IPS DF 6.9 (cell line): ENCODE measurements at regions not wholly inside any gene's neighbourhood (a gene's known extent, or its start where the extent isn't known, plus 50 kb on each side); places are given as distances from the start of the nearest gene placed in this dataset.

ENCODE experiments used
- DNase-seq: peaks from one replicate; pipeline ENCODE4 v3.0.0-alpha.2; 2013; ENCODE audit warnings: low read depth, low spot score
- H3K27ac ChIP-seq: one replicate; pipeline ENCODE4 v1.5.1; 2013; ENCODE audit warnings: low read length, control low read depth
- H3K27me3 ChIP-seq: 2 replicates; pipeline ENCODE4 v1.6.1; 2013; ENCODE audit warnings: mild to moderate bottlenecking, low read length; ENCODE audit not compliant: control insufficient read depth, insufficient read depth
- H3K36me3 ChIP-seq: 2 replicates; pipeline ENCODE4 v1.6.1; 2013; ENCODE audit warnings: low read length; ENCODE audit not compliant: control insufficient read depth, insufficient read depth
- H3K4me1 ChIP-seq: 2 replicates; pipeline ENCODE4 v1.6.1; 2013; ENCODE audit warnings: low read length; ENCODE audit not compliant: control insufficient read depth, insufficient read depth
- H3K4me3 ChIP-seq: 2 replicates; pipeline ENCODE4 v1.5.1; 2013; ENCODE audit warnings: mild to moderate bottlenecking, low read length
- H3K9me3 ChIP-seq: 2 replicates; pipeline ENCODE4 v1.6.1; 2013; ENCODE audit warnings: low read length, inconsistent platforms; ENCODE audit not compliant: control insufficient read depth, insufficient read depth
- WGBS: extraction: QIAGEN DNeasy Blood & Tissue Kit; methylation state at CpG from one replicate; pipeline ENCODE4 v1.1.7; 2013; ENCODE audit warnings: mixed read lengths, missing lambda C conversion rate; ENCODE audit not compliant: insufficient read length, insufficient coverage; 5-methylcytosine and 5-hydroxymethylcytosine counted together

GRCh38 chr1:185514311-185514710, 197.3 kb upstream of the IVNS1ABP start:
- Histone ChIP-seq H3K36me3 (no peaks in the 10 kb centered on the region), H3K27me3 (no peaks in the 10 kb centered on the region), H3K27ac (no peak overlapping the region), H3K9me3 (no peaks in the 10 kb centered on the region), H3K4me3 (no peak overlapping the region), H3K4me1 (no peaks in the 10 kb centered on the region)
- DNase-seq: no peak

- no peaks in the 10 kb centered on the region for H3K27me3 ChIP-seq
- H3K4me1 ChIP-seq: no peaks in the 10 kb centered on the region
- H3K9me3 ChIP-seq: no peaks in the 10 kb centered on the region
- H3K4me3 ChIP-seq: no peak overlapping the region
- H3K27ac ChIP-seq: no peak overlapping the region
- WGBS: no CpG with 5 or more reads among the region's 4 CpGs
- no peak for DNase-seq
- no peaks in the 10 kb centered on the region for H3K36me3 ChIP-seq
Observed at GRCh38 chr1:185512442-185512841, 195.4 kb upstream of the IVNS1ABP start.

- Histone ChIP-seq H3K9me3 (no peaks in the 10 kb centered on the region), H3K4me1 (no peaks in the 10 kb centered on the region), H3K27ac (no peak overlapping the region), H3K4me3 (no peak overlapping the region), H3K36me3 (no peaks in the 10 kb centered on the region), H3K27me3 (no peaks in the 10 kb centered on the region)
- WGBS: no CpG with 5 or more reads among the region's 2 CpGs
- DNase-seq: no peak
Observed at GRCh38 chr1:185501099-185501498, 184.1 kb upstream of the IVNS1ABP start.

- no peaks in the 10 kb centered on the region for H3K36me3 ChIP-seq
- no peak overlapping the region for H3K27ac ChIP-seq
- H3K4me3 ChIP-seq: no peak overlapping the region
- no peak for DNase-seq
- H3K9me3 ChIP-seq: no peaks in the 10 kb centered on the region
- H3K4me1 ChIP-seq: no peaks in the 10 kb centered on the region
- no peaks in the 10 kb centered on the region for H3K27me3 ChIP-seq
- WGBS: no CpG with 5 or more reads among the region's 4 CpGs
Observed at GRCh38 chr1:185500001-185500626, 183.1 kb upstream of the IVNS1ABP start.

GRCh38 chr1:185498207-185498606, 181.2 kb upstream of the IVNS1ABP start:
- no peaks in the 10 kb centered on the region for H3K4me1 ChIP-seq
- DNase-seq: no peak
- H3K9me3 ChIP-seq: no peaks in the 10 kb centered on the region
- H3K27ac ChIP-seq: no peak overlapping the region
- H3K27me3 ChIP-seq: no peaks in the 10 kb centered on the region
- no peak overlapping the region for H3K4me3 ChIP-seq
- no CpG with 5 or more reads among the region's 2 CpGs for WGBS
- no peaks in the 10 kb centered on the region for H3K36me3 ChIP-seq

GRCh38 chr1:185497177-185497576, 180.1 kb upstream of the IVNS1ABP start:
- no peak for DNase-seq
- Histone ChIP-seq H3K27me3 (no peaks in the 10 kb centered on the region), H3K36me3 (no peaks in the 10 kb centered on the region), H3K4me1 (no peaks in the 10 kb centered on the region), H3K4me3 (no peak overlapping the region), H3K9me3 (no peaks in the 10 kb centered on the region), H3K27ac (no peak overlapping the region)

GRCh38 chr1:185495898-185496297, 178.9 kb upstream of the IVNS1ABP start:
- no peaks in the 10 kb centered on the region for H3K4me1 ChIP-seq
- H3K9me3 ChIP-seq: no peaks in the 10 kb centered on the region
- DNase-seq: no peak
- H3K4me3 ChIP-seq: no peak overlapping the region
- H3K27me3 ChIP-seq: no peaks in the 10 kb centered on the region
- H3K27ac ChIP-seq: no peak overlapping the region
- no CpG with 5 or more reads among the region's 1 CpG for WGBS
- H3K36me3 ChIP-seq: no peaks in the 10 kb centered on the region

GRCh38 chr1:185495007-185495406, 178.0 kb upstream of the IVNS1ABP start:
- no peaks in the 10 kb centered on the region for H3K9me3 ChIP-seq
- no peak overlapping the region for H3K4me3 ChIP-seq
- no peaks in the 10 kb centered on the region for H3K27me3 ChIP-seq
- DNase-seq: no peak
- no peaks in the 10 kb centered on the region for H3K36me3 ChIP-seq
- H3K4me1 ChIP-seq: no peaks in the 10 kb centered on the region
- no peak overlapping the region for H3K27ac ChIP-seq

- H3K9me3 ChIP-seq: no peaks in the 10 kb centered on the region
- H3K27ac ChIP-seq: no peak overlapping the region
- H3K4me1 ChIP-seq: no peaks in the 10 kb centered on the region; the same call in 1 of the 2 replicates
- H3K27me3 ChIP-seq: no peaks in the 10 kb centered on the region
- no peak for DNase-seq
- no peaks in the 10 kb centered on the region for H3K36me3 ChIP-seq
- no peak overlapping the region for H3K4me3 ChIP-seq
Observed at GRCh38 chr1:185492089-185492825, 175.2 kb upstream of the IVNS1ABP start.

GRCh38 chr1:185491604-185492003, 174.6 kb upstream of the IVNS1ABP start:
- no peak for DNase-seq
- Histone ChIP-seq H3K27ac (no peak overlapping the region), H3K4me1 (no peaks in the 10 kb centered on the region; the same call in 1 of the 2 replicates), H3K4me3 (no peak overlapping the region), H3K9me3 (no peaks in the 10 kb centered on the region), H3K36me3 (no peaks in the 10 kb centered on the region), H3K27me3 (no peaks in the 10 kb centered on the region)
- no CpG with 5 or more reads among the region's 2 CpGs for WGBS

- Histone ChIP-seq H3K4me1 (no peaks in the 10 kb centered on the region; the same call in 1 of the 2 replicates), H3K4me3 (no peak overlapping the region), H3K27me3 (no peaks in the 10 kb centered on the region), H3K27ac (no peak overlapping the region), H3K36me3 (no peaks in the 10 kb centered on the region), H3K9me3 (no peaks in the 10 kb centered on the region)
- no peak for DNase-seq
- WGBS: no CpG with 5 or more reads among the region's 5 CpGs
Observed at GRCh38 chr1:185490924-185491323, 173.9 kb upstream of the IVNS1ABP start.
